Endothelial cell of umbilical vein (primary cell): ENCODE measurements at regions not wholly inside any gene's neighbourhood (a gene's known extent, or its start where the extent isn't known, plus 50 kb on each side); places are given as distances from the start of the nearest gene placed in this dataset.

ENCODE experiments used
- CTCF ChIP-seq, 2 donors: IDR thresholded peaks; 1 replicate in 1 of 2; 2 replicates in 1 of 2; pipeline ENCODE4 v1.5.1; 2011; ENCODE audit warnings: low read length in 2 of 2, mild to moderate bottlenecking in 2 of 2, moderate library complexity in 2 of 2, control low read depth in 1 of 2, inconsistent platforms in 1 of 2, low read depth in 1 of 2; ENCODE audit not compliant: insufficient read depth in 1 of 2; ENCODE audit errors: extremely low read depth in 1 of 2
- EZH2 ChIP-seq: IDR thresholded peaks from 2 replicates; pipeline ENCODE4 v1.6.1; 2012; ENCODE audit warnings: borderline replicate concordance, low read depth, mild to moderate bottlenecking, moderate library complexity, low read length, inconsistent platforms; ENCODE audit not compliant: severe bottlenecking
- JUN ChIP-seq: IDR thresholded peaks from 2 replicates; pipeline ENCODE4 v1.6.1; 2011; ENCODE audit warnings: borderline replicate concordance, low read depth; ENCODE audit not compliant: insufficient read length, insufficient read depth
- MYC ChIP-seq: IDR thresholded peaks from one replicate; pipeline ENCODE4 v1.6.1; 2011; ENCODE audit warnings: mild to moderate bottlenecking, low read depth, low read length
- POLR2A ChIP-seq: IDR thresholded peaks from 2 replicates; pipeline ENCODE4 v1.6.1; 2012; ENCODE audit warnings: low read depth, mild to moderate bottlenecking, control low read depth, low read length

GRCh38 chr5:3385991-3386519 is 209.6 kb upstream of the IRX1 start:
- TF ChIP-seq CTCF (IDR thresholded peaks at IDR 0.05; ENCODE audit: extremely low read depth in 1 of 2, insufficient read depth in 1 of 2, low read depth in 1 of 2, low read length in 2 of 2), result no peak
- TF ChIP-seq EZH2, result no peak
- TF ChIP-seq JUN, result no peak
- no peak for TF ChIP-seq POLR2A
- no peak for TF ChIP-seq MYC
